Glutamatergic neuron (in vitro differentiated cells): ENCODE measurements at regions not wholly inside any gene's neighbourhood (a gene's known extent, or its start where the extent isn't known, plus 50 kb on each side); places are given as distances from the start of the nearest gene placed in this dataset.
"Not testable (repeated sequence)": the region's sequence is repeated elsewhere in the genome, so short reads cannot be mapped to it uniquely, and the experiment has no call there.

ENCODE experiments used
- DNase-seq: peaks from one replicate; pipeline ENCODE4 v3.0.0; 2022
- H3K27ac Mint-ChIP-seq: one replicate; pipeline ENCODE4 v1.8.0; 2020; ENCODE audit warnings: mild to moderate bottlenecking, mixed read lengths, inconsistent platforms; ENCODE audit not compliant: unreplicated experiment
- H3K27me3 Mint-ChIP-seq: one replicate; pipeline ENCODE4 v1.8.0; 2020; ENCODE audit warnings: mild to moderate bottlenecking, moderate library complexity, mixed read lengths, inconsistent platforms; ENCODE audit not compliant: unreplicated experiment
- H3K36me3 Mint-ChIP-seq: one replicate; pipeline ENCODE4 v1.8.0; 2020; ENCODE audit warnings: mild to moderate bottlenecking, mixed read lengths, inconsistent platforms; ENCODE audit not compliant: unreplicated experiment
- H3K4me1 Mint-ChIP-seq: one replicate; pipeline ENCODE4 v1.8.0; 2020; ENCODE audit warnings: mild to moderate bottlenecking, low read depth, mixed read lengths, inconsistent platforms; ENCODE audit not compliant: unreplicated experiment
- H3K4me3 Mint-ChIP-seq: one replicate; pipeline ENCODE4 v1.8.0; 2020; ENCODE audit warnings: mild to moderate bottlenecking, mixed read lengths, inconsistent platforms; ENCODE audit not compliant: unreplicated experiment
- H3K9me3 Mint-ChIP-seq: one replicate; pipeline ENCODE4 v1.8.0; 2020; ENCODE audit warnings: mild to moderate bottlenecking, moderate library complexity, mixed read lengths, inconsistent platforms; ENCODE audit not compliant: unreplicated experiment
- CTCF ChIP-seq: fragments of 200-600 bp; sonication (generic); IDR thresholded peaks from one replicate; pipeline ENCODE4 v1.5.0; 2021; ENCODE audit not compliant: partially characterized antibody, unreplicated experiment

- Mint-ChIP-seq H3K27ac (peak overlapping the region; percentile 98), H3K27me3 (peaks cover 21% of the 10 kb centered on the region), H3K4me3 (peak overlapping the region; percentile 72), H3K36me3 (no peaks in the 10 kb centered on the region), H3K9me3 (peaks cover 28% of the 10 kb centered on the region), H3K4me1 (peaks cover 42% of the 10 kb centered on the region)
- peak; percentile 93 for DNase-seq
- TF ChIP-seq CTCF = no peak
These were observed 164.4 kb upstream of the GSE1 start for GRCh38 chr16:85448557-85449190.

GRCh38 chr16:85449191-85449884 lies 163.8 kb upstream of the GSE1 start:
- peaks cover 21% of the 10 kb centered on the region for H3K27me3 Mint-ChIP-seq
- DNase-seq = no peak
- no peak for TF ChIP-seq CTCF
- peak overlapping the region; percentile 98 for H3K27ac Mint-ChIP-seq
- peak overlapping the region; percentile 72 for H3K4me3 Mint-ChIP-seq
- peaks cover 25% of the 10 kb centered on the region for H3K9me3 Mint-ChIP-seq
- H3K4me1 Mint-ChIP-seq = peaks cover 42% of the 10 kb centered on the region
- H3K36me3 Mint-ChIP-seq = no peaks in the 10 kb centered on the region

GRCh38 chr16:85449885-85450245 lies 163.3 kb upstream of the GSE1 start:
- H3K36me3 Mint-ChIP-seq = no peaks in the 10 kb centered on the region
- H3K4me3 Mint-ChIP-seq = peak overlapping the region; percentile 64

GRCh38 chr16:85451142-85451541 lies 162.0 kb upstream of the GSE1 start:
- Mint-ChIP-seq H3K27ac (peak overlapping the region; percentile 55), H3K27me3 (peaks cover 25% of the 10 kb centered on the region), H3K9me3 (peaks cover 29% of the 10 kb centered on the region), H3K4me1 (peaks cover 41% of the 10 kb centered on the region)
- not testable (repeated sequence) for DNase-seq, H3K4me3 Mint-ChIP-seq, H3K36me3 Mint-ChIP-seq

More at GRCh38 chr16:85449885-85450245, 163.3 kb upstream of the GSE1 start:
- Mint-ChIP-seq H3K27ac (peak overlapping the region; percentile 98), H3K27me3 (peaks cover 23% of the 10 kb centered on the region), H3K9me3 (peaks cover 27% of the 10 kb centered on the region), H3K4me1 (peaks cover 41% of the 10 kb centered on the region)
- no peak for DNase-seq
- TF ChIP-seq CTCF = no peak

GRCh38 chr16:85451641-85452363 lies 161.3 kb upstream of the GSE1 start:
- H3K4me1 Mint-ChIP-seq = peaks cover 41% of the 10 kb centered on the region
- H3K4me3 Mint-ChIP-seq = no peak overlapping the region
- no peak for TF ChIP-seq CTCF
- H3K9me3 Mint-ChIP-seq = peaks cover 28% of the 10 kb centered on the region
- no peaks in the 10 kb centered on the region for H3K36me3 Mint-ChIP-seq
- DNase-seq = no peak
- H3K27me3 Mint-ChIP-seq = peaks cover 27% of the 10 kb centered on the region
- H3K27ac Mint-ChIP-seq = no peak overlapping the region
